HG03066 (cell line): ENCODE measurements at regions not wholly inside any gene's neighbourhood (a gene's known extent, or its start where the extent isn't known, plus 50 kb on each side); places are given as distances from the start of the nearest gene placed in this dataset.
"Not testable (repeated sequence)": the region's sequence is repeated elsewhere in the genome, so short reads cannot be mapped to it uniquely, and the experiment has no call there.

ENCODE experiments used
- ATAC-seq: cut with Tn5 transposase; IDR thresholded peaks from one replicate; pipeline ENCODE4 v1.9.1; 2021; ENCODE audit warnings: low read depth; ENCODE audit not compliant: unreplicated experiment

DNA sequence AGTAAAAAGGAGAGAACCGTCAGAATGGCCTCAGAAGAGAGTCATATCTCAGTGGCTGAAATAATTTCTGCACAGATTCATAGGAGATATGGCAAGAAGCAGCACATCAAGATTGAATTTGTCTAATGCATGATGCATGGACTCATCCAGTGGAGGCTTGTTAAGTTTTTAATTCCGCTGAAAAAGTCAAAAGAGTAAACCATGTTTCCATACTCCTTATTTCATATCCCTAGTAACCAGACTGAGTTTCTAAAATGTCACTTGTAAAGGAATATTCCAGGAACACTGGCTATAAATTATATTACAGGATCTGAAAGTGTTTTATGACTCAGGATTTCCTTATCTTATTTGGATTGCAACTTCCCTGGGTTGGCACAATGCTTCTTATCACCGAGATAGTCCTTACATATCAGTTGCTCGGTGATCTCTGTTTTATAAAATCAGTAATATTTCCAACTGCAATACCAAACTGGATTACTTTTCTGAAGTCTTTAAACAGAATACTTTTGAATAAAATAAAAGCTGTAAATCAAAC is 180.2 kb upstream of the TSC22D1 start:
- no peak for ATAC-seq

DNA sequence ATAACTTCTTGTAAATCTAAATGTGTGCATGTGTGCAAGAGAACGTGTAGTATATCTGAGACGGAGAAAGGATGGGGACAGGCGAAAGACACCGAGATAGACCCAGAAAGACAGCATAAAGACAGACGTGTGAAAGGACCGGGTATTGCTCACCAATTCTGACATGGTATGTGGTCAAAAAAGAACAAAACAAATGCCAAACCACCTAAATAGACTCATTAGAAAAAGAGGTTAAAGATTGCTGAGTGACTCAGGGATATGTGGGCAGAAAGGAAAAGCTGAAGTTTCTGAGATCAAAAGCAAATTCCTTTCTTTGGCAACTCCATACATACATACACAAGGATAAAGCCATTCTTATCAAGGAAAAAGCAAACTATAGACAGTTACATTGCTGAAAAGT is 179.7 kb upstream of the TSC22D1 start:
- no peak for ATAC-seq

DNA sequence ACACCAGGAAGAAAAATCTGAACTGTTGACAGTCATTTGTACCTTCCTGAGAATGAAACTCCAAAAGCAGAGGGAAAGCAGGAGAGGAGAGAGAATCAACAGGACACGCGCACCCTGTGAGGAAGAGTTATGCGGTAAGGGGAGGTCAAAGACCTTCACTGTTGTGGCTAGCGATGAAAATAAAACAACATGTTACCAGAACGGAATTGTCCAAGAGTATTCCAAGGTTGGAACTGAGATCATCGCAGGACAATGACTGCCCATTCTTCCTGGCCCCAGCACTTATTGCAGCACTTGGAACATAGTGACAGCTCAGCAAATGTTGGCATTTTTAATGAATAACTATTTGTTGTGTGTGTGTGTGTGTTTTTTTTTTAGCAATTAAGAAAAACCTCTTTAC is 176.0 kb upstream of the TSC22D1 start:
- ATAC-seq, result no peak

DNA sequence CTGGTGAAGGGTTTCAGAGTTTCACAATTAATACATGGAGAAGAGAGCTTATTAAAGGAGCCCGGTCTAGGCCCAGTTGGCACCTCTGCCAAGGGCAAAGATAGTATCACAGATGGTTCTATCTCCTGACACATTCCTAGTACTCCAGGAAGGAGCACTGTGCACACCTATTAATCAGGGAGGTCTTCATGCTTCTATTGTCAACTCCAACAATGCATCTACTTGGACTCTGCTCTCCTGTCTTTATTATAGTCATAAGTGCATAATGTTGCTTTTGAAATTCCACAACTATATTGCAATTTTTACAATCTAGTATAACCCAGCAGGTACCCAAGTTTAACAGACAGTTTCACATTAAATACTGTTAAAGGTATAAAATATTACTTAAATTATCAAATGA is 174.5 kb upstream of the TSC22D1 start:
- no peak for ATAC-seq

DNA sequence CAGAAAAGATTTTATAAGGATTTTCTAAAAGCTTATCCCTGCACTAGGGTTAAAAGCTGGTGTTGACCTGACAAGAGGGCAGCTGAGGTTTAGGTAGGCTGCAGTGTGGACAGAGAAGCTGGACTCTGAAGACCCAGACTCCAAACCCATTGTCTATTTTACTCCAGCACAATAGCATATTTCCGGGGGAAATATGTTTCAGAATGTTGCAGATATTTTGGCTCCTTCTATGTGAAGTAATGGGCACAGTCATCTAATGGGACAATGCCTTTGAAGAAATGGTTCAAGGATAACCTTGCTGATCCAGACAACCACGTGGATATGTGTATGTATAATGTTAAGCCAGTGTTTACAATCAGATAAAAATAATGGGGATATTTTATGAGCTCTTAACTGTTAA is 173.8 kb upstream of the TSC22D1 start:
- ATAC-seq, result no peak

DNA sequence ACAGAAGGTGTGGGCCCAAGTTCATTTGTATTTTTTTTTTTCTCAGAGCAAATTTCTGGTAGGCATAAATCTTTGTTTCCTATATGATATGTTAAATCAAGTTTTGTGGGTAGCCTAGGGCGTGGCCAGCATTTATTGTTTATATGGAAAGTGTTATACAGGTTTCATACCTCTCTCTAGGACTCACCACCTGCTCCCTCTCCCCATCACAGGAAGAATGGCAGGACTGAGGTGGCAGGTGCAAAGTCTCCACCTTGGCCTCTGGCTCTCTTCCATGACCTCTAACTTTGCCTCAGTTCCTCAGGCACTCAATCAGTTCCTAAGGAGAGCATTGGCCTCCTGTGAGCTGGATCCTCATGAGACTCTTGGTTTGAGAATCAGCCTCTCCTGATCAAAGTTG is 172.3 kb upstream of the TSC22D1 start:
- no peak for ATAC-seq

DNA sequence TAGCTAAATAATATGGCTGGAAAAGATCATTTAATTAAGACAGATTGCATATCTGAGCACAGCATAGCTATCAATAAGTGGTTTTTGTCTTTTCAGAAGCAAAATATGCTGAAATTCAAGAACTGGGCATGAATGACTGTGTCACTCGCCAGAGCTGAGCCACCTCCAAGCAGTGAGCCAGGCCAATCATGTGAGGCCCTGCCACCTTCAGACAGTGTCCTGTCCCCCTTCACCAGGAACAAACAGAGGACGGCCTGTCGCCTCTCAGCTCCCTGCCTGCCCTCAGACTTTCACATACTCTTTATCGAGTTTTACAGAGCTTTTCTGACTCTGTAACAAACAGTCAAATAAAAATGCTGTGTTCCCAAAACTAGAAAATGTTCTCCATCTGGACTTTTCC is 171.0 kb upstream of the TSC22D1 start:
- ATAC-seq, result no peak

DNA sequence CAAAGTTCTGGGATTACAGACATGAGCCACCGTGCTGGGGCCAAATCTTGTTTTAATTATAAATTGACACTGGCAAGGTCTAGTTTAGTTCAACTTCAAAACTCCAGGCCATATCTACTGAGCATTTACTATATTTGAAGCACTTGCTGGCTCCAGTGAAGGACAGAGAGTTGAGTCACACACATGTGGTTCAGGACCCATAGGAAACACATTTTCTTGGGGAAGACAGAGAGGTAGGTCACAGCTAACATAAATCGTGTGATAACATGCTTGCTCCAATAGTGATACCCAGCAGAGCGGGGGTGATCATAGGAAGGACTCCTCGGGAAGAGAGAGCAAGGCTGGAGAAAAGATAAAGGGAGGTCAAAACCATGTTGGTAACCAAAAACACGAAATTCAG is 170.6 kb upstream of the TSC22D1 start:
- ATAC-seq, result no peak

DNA sequence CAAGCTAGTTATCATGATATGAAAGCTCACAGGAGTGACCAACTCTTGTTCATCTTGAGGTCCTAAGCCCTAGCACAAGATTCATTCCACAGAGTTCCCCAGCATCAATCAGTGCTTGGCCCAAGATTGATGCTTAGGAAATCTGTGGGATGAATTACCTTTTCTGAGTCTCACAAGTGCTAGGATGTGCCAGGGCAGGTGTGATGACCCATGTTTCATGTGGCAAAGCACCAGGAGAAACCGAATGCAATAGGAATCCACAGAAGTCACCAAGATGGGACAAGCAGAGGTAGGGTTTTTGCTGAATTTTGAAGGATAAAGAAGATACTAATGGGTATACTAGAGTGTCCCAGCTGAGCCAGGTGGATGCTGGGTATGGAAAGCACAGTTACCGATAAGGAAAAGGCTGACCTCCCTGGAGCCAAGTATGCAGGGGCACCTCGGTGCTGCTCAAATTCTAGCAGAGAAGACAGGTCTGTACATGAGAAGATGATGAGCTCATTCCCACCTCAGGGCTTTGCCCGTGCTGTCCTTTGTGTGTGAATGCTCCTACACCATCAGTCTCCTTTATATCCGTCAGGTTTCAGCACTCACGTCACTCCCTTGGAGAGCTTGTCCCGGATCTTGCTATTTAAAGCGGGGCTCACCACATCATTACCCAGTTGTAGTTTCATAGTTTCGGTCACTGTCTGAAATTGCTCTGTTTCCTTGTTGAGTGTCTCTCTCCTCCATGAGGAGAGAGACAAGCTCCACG is 168.9 kb upstream of the TSC22D1 start:
- ATAC-seq, result no peak

DNA sequence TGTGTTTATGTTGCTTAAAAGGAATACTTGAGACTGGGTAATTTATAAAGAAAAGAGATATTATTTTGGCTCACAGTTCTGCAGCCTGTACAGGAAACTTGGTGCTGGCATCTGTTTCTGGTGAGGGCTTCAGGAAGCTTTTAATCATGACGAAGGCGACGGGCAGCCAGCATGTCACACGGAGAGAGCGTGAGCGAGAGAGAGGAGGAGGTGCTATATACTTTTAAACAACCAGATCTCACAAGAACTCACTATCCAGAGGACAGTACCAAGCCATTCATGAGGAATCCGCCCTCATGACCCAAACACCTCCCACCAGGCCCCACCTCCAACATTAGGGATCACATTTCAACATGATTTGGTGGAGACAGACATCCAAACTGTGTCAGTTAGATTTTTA is 163.4 kb upstream of the TSC22D1 start:
- ATAC-seq, result no peak

DNA sequence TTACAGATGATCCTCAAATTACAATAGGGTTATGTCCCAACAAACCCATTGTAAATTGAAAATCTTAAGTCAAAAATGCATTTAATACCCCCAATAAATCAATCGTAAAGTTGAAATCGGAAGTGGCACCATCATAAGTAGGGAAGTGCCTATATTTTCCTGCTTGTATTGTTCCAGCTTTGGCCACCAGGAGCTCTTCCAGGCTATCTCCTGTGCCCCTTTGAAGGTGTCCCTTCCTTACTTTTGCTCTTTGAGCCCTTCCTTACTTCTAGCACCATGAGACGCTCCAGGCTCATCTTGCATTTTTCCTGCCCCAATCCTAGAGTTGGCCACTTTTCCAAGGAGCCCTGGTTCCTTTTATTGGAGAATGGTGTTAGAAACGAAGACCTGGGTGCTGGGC is 163.0 kb upstream of the TSC22D1 start:
- ATAC-seq, result no peak

DNA sequence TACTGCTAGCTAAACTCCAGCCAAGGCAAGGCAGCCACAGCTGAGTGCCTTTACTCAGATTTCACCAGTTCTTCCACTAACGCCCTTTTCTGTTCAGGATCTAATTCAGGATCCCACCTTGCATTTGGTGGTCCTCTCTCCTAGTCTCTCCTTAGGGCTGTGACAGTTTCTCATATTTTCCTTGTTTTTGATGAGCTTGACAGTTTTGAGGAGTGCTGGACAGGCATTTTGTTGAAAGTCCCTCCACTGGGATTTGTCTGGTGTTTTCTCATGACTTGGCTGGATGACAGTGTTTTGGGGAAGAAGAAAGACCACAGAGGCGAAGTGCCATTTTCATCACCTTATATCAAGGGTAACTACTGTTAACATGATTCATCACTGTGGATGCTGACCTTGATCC is 162.3 kb upstream of the TSC22D1 start:
- no peak for ATAC-seq

DNA sequence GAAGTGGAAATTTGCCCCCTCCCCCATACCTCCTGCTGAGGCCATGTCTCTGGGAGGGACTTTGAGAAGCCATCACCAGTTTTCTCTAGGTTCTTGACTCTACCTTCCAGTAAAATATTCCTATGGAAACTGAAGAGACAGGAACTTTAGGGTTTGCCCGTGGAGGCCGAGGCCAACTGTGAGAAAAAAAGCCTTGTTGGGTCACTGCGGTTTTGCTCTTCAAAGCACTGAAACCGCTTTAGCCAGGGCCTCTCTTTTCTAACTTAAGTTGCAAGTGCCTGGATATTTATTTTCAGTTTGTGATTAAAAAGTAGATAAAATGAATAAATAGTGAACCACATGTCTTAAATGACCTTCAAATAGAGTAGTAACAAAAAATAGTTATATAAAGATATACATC is 159.7 kb upstream of the TSC22D1 start:
- ATAC-seq, result no peak

DNA sequence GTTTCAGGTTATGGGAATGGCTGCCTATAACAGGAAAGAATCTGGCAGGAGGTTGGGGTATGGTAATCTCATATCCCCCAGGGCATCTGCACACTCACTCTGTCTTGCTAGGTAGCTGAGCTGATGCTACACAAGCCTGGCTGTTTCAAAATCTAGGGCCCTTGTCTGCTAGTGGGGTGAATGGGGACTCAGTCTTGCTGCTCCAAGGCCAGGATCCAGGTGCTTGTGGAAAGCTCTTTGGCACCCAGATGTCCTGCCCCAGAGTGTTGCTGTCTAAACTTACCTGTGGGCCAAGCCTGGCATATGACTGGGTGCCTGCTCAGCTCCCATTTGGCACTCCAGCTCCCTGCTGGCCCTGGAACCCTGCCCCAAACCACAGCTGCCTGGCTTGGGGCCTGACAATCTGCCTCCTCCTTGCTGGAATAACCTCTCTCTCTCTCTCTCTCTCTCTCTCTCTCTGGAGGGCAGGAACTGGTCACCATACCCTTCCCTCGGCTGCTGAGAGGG is 158.1 kb upstream of the TSC22D1 start:
- no peak for ATAC-seq

DNA sequence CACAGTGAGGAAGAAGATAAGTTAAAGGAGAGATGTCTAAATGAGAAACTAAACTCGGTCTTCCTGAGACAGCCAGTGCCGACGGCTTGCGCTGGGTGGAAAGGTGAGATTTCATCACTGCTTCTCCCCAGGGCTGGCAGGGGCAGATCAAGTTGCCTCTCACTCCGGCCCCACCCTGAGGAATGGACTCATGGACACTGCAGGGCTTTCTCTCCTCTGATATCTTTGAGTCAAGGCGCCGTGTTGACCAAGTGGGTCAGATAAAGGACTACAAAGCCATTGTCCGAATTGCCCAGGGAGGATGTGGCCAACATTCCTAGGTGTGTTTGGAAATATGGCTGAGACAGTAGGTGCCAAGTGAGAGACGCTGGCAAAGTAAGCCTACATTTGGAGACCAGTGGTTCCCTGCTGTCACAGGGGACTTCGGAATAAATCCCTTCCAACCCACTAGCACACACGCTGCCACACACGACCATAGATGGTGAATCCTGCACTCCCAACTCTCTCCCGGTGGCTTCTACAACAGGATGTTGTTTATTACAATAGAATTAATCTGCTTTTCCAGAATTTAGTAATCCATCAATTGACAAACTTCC is 156.5 kb upstream of the TSC22D1 start:
- ATAC-seq, result no peak

DNA sequence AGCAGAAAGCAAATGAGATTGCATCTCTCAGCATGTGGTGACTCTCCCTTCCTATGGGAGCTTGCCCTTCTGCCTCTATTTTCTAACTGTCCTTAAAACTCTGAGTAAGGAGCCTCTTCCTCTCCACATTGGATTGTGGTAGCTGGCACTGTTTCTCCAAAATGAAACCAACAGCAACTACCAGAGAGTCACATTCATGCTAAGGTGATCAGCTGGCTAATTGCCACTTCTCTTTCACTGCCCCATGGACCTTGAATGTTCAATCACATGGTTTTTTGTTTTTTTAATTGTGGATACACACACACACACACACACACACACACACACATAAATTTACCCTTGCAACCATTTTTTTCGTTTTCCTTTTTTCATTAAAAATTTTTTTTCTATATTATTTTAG is 154.7 kb upstream of the TSC22D1 start:
- no peak for ATAC-seq

DNA sequence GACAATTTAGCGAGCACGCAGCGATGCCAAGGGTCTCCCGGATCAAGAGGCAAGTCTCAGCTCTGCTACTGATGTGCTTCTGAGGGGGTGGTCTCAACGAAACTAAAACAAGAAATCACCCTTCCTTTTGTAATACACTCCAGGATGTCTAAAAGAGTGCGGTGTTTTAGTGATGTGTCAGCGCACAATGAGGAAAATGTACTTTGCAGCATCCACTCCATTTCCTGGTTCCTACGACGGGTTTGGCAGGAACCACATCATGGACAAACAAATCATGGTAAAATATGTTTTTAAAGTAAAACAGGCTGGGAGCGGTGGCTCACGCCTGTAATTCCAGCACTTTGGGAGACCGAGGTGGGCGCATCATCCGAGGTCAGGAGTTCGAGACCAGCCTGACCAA is 154.0 kb upstream of the TSC22D1 start:
- ATAC-seq, result no peak

DNA sequence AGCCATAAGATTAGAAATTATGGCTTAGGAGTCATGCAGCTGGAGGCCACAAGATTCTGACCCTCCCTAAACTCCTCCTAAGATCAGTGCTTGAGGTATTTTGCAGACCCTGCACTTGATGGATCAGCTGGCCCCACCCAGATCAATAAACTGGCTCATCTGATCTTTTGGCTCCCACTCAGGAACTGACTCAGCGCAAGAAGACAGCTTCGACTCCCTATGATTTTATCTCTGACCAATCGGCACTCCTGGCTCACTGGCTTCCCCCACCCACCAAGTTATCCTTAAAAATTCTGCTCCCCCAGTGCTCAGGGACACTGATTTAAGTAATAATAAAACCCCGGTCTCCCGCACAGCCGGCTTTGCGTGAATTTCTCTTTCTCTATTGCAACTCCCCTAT is 151.5 kb upstream of the TSC22D1 start:
- ATAC-seq, result not testable (repeated sequence)

DNA sequence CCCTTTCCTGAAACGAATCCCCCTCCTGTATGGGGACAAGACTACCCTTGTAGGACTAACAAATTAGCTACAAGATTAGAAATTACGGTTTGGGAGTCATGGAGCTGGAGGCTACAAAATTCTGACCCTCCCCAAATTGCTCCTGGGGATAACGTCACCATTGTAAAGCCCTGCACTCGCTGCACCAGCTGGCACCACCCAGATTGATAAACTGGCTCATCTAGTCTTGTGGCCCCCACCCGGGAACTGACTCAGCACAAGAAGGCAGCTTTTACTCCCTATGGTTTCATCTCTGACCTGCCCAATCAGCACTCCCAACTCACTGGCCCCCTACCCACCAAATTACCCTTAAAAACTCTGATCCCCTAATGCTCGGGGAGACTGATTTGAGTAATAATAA is 150.6 kb upstream of the TSC22D1 start:
- ATAC-seq, result no peak

DNA sequence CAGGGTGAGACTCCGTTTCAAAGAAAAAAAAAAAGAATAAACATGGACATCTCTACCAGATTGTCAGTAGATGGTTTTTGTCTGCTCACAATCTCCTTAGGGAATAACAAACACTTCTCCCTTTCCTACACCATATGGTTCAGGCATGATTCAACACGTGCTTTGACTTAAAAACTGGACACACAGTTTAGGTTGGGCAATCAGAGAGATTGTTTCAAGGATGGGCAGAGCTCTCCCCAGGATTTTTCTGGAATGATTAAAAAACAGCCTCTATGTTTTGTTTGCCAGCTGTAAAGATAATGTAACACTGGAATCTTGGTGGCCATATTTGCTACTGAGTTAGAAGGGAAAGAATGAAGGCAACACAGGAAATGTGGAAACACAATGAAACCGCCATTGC is 150.1 kb upstream of the TSC22D1 start:
- ATAC-seq, result no peak

DNA sequence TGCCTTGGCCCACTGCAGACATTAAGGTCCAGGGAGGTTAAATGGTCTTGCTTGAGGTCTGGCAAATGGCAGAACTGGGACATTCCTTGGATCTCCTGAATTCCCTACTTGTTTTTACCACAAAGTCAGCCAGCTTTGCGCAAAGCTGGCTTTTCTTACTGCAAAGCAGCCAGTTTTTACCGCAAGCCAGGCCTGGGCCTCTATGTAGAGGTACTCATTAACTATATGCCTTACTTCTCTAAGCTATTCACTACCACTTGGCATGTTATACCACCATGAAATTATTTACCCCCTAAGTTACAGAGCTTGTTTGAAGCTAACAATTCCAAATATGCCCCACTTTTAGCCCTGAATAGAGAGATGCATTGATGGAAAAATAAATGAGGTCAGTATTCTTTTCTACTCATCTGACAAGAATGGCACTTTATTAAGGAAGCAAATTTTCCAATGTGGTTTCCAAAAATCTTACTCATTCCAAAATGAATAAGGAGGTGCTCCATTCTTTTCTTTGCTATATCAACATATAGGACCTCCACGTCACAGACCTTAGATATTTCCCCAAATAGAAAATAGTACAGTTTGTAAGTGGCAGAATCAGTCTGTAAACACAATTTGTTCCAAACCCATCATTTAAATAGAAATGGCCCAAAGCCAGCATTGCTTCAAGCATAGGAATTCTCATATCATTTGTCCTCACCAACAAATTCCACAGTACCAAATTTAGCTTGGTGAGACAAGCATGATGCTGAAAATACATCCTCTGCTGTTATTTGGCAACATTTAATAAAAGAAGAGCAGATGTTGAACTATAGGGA is 143.9 kb upstream of the TSC22D1 start:
- no peak for ATAC-seq
